ENCODE measurements at regions not wholly inside any gene's neighbourhood (a gene's known extent, or its start where the extent isn't known, plus 50 kb on each side); places are given as distances from the start of the nearest gene placed in this dataset.

DNA sequence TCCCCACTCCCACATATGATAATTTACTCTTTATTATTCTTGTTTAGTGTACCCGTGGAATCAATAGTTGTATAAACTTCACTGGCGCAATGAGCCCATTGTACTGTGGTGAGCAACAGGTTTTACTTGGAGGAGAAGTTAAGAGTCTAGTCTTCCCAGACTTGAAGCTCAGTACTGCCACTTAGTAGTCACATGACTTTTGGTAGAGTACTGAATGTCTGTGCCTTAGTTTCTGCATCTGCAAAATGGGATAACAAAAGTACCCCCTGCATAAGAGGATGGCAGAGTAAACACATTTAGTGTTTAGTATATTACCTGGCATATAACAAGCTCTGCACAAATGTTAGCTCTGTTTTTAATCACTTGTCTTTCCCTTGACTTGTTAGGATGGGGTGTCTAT, 375.5 kb downstream of the VRK1 start:
- Histone ChIP-seq H3K79me2 (ENCODE audit: insufficient read depth) (no peaks in the 10 kb centered on the region), H3K9ac (no peak overlapping the region), H2AFZ (no peak overlapping the region), H3K9me2 (ENCODE audit: insufficient read depth) (no peaks in the 10 kb centered on the region), H3K36me3 (ENCODE audit: low read depth) (no peaks in the 10 kb centered on the region), H3F3A (ENCODE audit: insufficient read depth) (no peaks in the 10 kb centered on the region), H3K9me3 (ENCODE audit: low read depth) (no peaks in the 10 kb centered on the region), H4K20me1 (ENCODE audit: insufficient read depth) (no peaks in the 10 kb centered on the region), H3K27me3 (replicated peaks; ENCODE audit: insufficient read depth) (no peaks in the 10 kb centered on the region), H3K4me3 (no peak overlapping the region), H3K4me1 (ENCODE audit: insufficient read depth) (no peaks in the 10 kb centered on the region), H3K27ac (no peak overlapping the region), H3K4me2 (ENCODE audit: unreplicated experiment) (no peak overlapping the region)
- WGBS, 2 experiments (ENCODE audit: low coverage in 1 of 2, low lambda C conversion rate in 2 of 2, missing lambda C conversion rate in 2 of 2): 73 to 88% methylated on average over 2 of the region's 2 CpGs
- no peak for DNase-seq
- TF ChIP-seq EZH2phosphoT487 (IDR thresholded peaks at IDR 0.05; ENCODE audit: insufficient read depth, low read depth) (no peak), EZH2 (IDR thresholded peaks at IDR 0.05; ENCODE audit: insufficient read depth, poor library complexity, severe bottlenecking) (no peak)
- in situ Hi-C loops (cut with MboI): no loop called here

GRCh38 chr14:97177016-97177415, 379.8 kb downstream of the VRK1 start:
- no peaks in the 10 kb centered on the region for H3K79me2 ChIP-seq (ENCODE audit: insufficient read depth)
- 25 to 52% methylated on average over 6 of the region's 6 CpGs for WGBS, 2 experiments (ENCODE audit: low coverage in 1 of 2, low lambda C conversion rate in 2 of 2, missing lambda C conversion rate in 2 of 2)
- in situ Hi-C loops (cut with MboI): no loop called here
- peaks cover 5% of the 10 kb centered on the region for H3F3A ChIP-seq (ENCODE audit: insufficient read depth)
- H3K4me2 ChIP-seq (ENCODE audit: unreplicated experiment): no peak overlapping the region
- no peak overlapping the region for H3K9ac ChIP-seq
- H3K27ac ChIP-seq: no peak overlapping the region
- no peaks in the 10 kb centered on the region for H3K9me2 ChIP-seq (ENCODE audit: insufficient read depth)
- H2AFZ ChIP-seq: no peak overlapping the region
- H4K20me1 ChIP-seq (ENCODE audit: insufficient read depth): no peaks in the 10 kb centered on the region
- no peak overlapping the region for H3K4me3 ChIP-seq
- peaks cover 13% of the 10 kb centered on the region for H3K4me1 ChIP-seq (ENCODE audit: insufficient read depth)
- DNase-seq: no peak
- no peaks in the 10 kb centered on the region for H3K36me3 ChIP-seq (ENCODE audit: low read depth)
- no peaks in the 10 kb centered on the region for H3K9me3 ChIP-seq (ENCODE audit: low read depth)
- TF ChIP-seq EZH2phosphoT487 (IDR thresholded peaks at IDR 0.05; ENCODE audit: insufficient read depth, low read depth) (no peak), EZH2 (IDR thresholded peaks at IDR 0.05; ENCODE audit: insufficient read depth, poor library complexity, severe bottlenecking) (no peak)
- no peaks in the 10 kb centered on the region for H3K27me3 ChIP-seq (replicated peaks; ENCODE audit: insufficient read depth)

DNA sequence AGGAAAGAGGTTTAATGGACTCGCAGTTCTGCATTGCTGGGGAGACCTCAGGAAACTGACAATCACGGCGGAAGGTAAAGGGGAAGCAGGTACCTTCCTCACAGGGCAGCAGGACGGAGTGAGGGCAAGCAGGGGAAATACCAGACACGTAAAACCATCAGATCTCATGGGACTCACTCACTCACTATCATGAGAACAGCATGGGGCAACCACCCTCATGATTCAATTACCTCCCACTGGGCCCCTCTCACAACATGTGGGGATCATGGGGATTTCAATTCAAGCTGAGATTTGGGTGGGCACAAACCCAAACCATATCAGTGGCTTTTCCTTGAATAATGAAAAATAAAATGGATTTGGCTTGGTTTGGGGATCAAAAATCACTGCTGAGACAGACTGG, 380.5 kb downstream of the VRK1 start:
- WGBS, 2 experiments (ENCODE audit: low coverage in 1 of 2, low lambda C conversion rate in 2 of 2, missing lambda C conversion rate in 2 of 2): 59 to 74% methylated on average over 5 of the region's 5 CpGs
- no peaks in the 10 kb centered on the region for H4K20me1 ChIP-seq (ENCODE audit: insufficient read depth)
- H3K9me3 ChIP-seq (ENCODE audit: low read depth): no peaks in the 10 kb centered on the region
- H3K27ac ChIP-seq: no peak overlapping the region
- H3K4me3 ChIP-seq: no peak overlapping the region
- TF ChIP-seq EZH2phosphoT487 (IDR thresholded peaks at IDR 0.05; ENCODE audit: insufficient read depth, low read depth): no peak
- no peak for TF ChIP-seq EZH2 (IDR thresholded peaks at IDR 0.05; ENCODE audit: insufficient read depth, poor library complexity, severe bottlenecking)
- no peaks in the 10 kb centered on the region for H3K9me2 ChIP-seq (ENCODE audit: insufficient read depth)
- in situ Hi-C loops (cut with MboI): no loop called here
- H2AFZ ChIP-seq: no peak overlapping the region
- peaks cover 13% of the 10 kb centered on the region for H3K4me1 ChIP-seq (ENCODE audit: insufficient read depth)
- DNase-seq: peak; percentile 2
- no peaks in the 10 kb centered on the region for H3K27me3 ChIP-seq (replicated peaks; ENCODE audit: insufficient read depth)
- no peaks in the 10 kb centered on the region for H3K79me2 ChIP-seq (ENCODE audit: insufficient read depth)
- no peak overlapping the region for H3K4me2 ChIP-seq (ENCODE audit: unreplicated experiment)
- H3K9ac ChIP-seq: no peak overlapping the region
- H3F3A ChIP-seq (ENCODE audit: insufficient read depth): peaks cover 5% of the 10 kb centered on the region
- H3K36me3 ChIP-seq (ENCODE audit: low read depth): no peaks in the 10 kb centered on the region

GRCh38 chr14:97178781-97179180, 381.6 kb downstream of the VRK1 start:
- Histone ChIP-seq H4K20me1 (ENCODE audit: insufficient read depth) (no peaks in the 10 kb centered on the region), H3K4me2 (ENCODE audit: unreplicated experiment) (peak overlapping the region; percentile 19), H2AFZ (no peak overlapping the region), H3K36me3 (ENCODE audit: low read depth) (no peaks in the 10 kb centered on the region), H3K27me3 (replicated peaks; ENCODE audit: insufficient read depth) (no peaks in the 10 kb centered on the region), H3K79me2 (ENCODE audit: insufficient read depth) (no peaks in the 10 kb centered on the region), H3K9ac (no peak overlapping the region), H3K9me2 (ENCODE audit: insufficient read depth) (no peaks in the 10 kb centered on the region), H3F3A (ENCODE audit: insufficient read depth) (peaks cover 5% of the 10 kb centered on the region), H3K4me1 (ENCODE audit: insufficient read depth) (peaks cover 13% of the 10 kb centered on the region), H3K4me3 (no peak overlapping the region), H3K9me3 (ENCODE audit: low read depth) (no peaks in the 10 kb centered on the region), H3K27ac (no peak overlapping the region)
- no peak for TF ChIP-seq EZH2 (IDR thresholded peaks at IDR 0.05; ENCODE audit: insufficient read depth, poor library complexity, severe bottlenecking)
- no peak for TF ChIP-seq EZH2phosphoT487 (IDR thresholded peaks at IDR 0.05; ENCODE audit: insufficient read depth, low read depth)
- 20% methylated on average over 5 of the region's 5 CpGs for WGBS, 2 experiments (ENCODE audit: low coverage in 1 of 2, low lambda C conversion rate in 2 of 2, missing lambda C conversion rate in 2 of 2)
- DNase-seq: peak; percentile 45
- in situ Hi-C loops (cut with MboI): no loop called here

GRCh38 chr14:97179573-97179972, 382.4 kb downstream of the VRK1 start:
- no peaks in the 10 kb centered on the region for H3K36me3 ChIP-seq (ENCODE audit: low read depth)
- DNase-seq: no peak
- H3K4me2 ChIP-seq (ENCODE audit: unreplicated experiment): peak overlapping the region; percentile 33
- no peaks in the 10 kb centered on the region for H4K20me1 ChIP-seq (ENCODE audit: insufficient read depth)
- no peak overlapping the region for H3K4me3 ChIP-seq
- H3K27me3 ChIP-seq (replicated peaks; ENCODE audit: insufficient read depth): no peaks in the 10 kb centered on the region
- H3K9me3 ChIP-seq (ENCODE audit: low read depth): no peaks in the 10 kb centered on the region
- in situ Hi-C loops (cut with MboI): no loop called here
- H2AFZ ChIP-seq: no peak overlapping the region
- TF ChIP-seq EZH2 (IDR thresholded peaks at IDR 0.05; ENCODE audit: insufficient read depth, poor library complexity, severe bottlenecking) (no peak), EZH2phosphoT487 (IDR thresholded peaks at IDR 0.05; ENCODE audit: insufficient read depth, low read depth) (no peak)
- H3K27ac ChIP-seq: no peak overlapping the region
- H3F3A ChIP-seq (ENCODE audit: insufficient read depth): peaks cover 5% of the 10 kb centered on the region
- no peaks in the 10 kb centered on the region for H3K79me2 ChIP-seq (ENCODE audit: insufficient read depth)
- H3K9ac ChIP-seq: no peak overlapping the region
- peaks cover 13% of the 10 kb centered on the region for H3K4me1 ChIP-seq (ENCODE audit: insufficient read depth)
- no peaks in the 10 kb centered on the region for H3K9me2 ChIP-seq (ENCODE audit: insufficient read depth)
- 13 to 16% methylated on average over 3 of the region's 3 CpGs for WGBS, 2 experiments (ENCODE audit: low coverage in 1 of 2, low lambda C conversion rate in 2 of 2, missing lambda C conversion rate in 2 of 2)

Data from GM23248 (cell line).